ENCODE measurements at regions not wholly inside any gene's neighbourhood (a gene's known extent, or its start where the extent isn't known, plus 50 kb on each side); places are given as distances from the start of the nearest gene placed in this dataset.
"Not testable (repeated sequence)": the region's sequence is repeated elsewhere in the genome, so short reads cannot be mapped to it uniquely, and the experiment has no call there.

DNA sequence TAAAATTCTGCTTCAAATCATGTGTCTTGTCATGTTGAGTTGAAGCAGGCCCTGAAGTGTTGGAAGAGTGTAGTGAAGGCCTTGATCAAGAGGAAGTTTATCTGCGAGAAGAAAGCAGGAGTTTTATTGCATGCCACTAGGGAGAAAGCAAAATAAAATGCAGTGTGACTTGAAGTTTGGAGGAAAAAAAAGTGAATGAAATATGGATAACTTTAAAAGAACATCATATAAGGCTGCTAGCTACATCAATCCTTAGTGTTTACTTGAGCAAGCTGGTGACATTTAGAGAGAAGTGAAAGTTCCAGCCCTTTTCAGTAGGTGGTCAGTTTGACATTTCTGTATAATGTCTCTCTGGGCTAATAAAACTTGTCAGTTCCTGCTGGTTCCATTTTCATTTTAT, 841.1 kb downstream of the TMTC2 start:
- H3K4me1 ChIP-seq, result no peaks in the 10 kb centered on the region
- no peak for DNase-seq
- H3K36me3 ChIP-seq, result no peaks in the 10 kb centered on the region
- no peak for ATAC-seq
- no peak overlapping the region for H3K27ac ChIP-seq
- no peaks in the 10 kb centered on the region for H3K27me3 ChIP-seq (ENCODE audit: low read depth)
- TF ChIP-seq, protein P1, sequence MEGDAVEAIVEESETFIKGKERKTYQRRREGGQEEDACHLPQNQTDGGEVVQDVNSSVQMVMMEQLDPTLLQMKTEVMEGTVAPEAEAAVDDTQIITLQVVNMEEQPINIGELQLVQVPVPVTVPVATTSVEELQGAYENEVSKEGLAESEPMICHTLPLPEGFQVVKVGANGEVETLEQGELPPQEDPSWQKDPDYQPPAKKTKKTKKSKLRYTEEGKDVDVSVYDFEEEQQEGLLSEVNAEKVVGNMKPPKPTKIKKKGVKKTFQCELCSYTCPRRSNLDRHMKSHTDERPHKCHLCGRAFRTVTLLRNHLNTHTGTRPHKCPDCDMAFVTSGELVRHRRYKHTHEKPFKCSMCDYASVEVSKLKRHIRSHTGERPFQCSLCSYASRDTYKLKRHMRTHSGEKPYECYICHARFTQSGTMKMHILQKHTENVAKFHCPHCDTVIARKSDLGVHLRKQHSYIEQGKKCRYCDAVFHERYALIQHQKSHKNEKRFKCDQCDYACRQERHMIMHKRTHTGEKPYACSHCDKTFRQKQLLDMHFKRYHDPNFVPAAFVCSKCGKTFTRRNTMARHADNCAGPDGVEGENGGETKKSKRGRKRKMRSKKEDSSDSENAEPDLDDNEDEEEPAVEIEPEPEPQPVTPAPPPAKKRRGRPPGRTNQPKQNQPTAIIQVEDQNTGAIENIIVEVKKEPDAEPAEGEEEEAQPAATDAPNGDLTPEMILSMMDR (IDR thresholded peaks at IDR 0.05), result no peak
- no peaks in the 10 kb centered on the region for H3K9me3 ChIP-seq
- H3K4me3 ChIP-seq, result no peak overlapping the region
- intact Hi-C loops (cut with DNase I), result no loop called here

DNA sequence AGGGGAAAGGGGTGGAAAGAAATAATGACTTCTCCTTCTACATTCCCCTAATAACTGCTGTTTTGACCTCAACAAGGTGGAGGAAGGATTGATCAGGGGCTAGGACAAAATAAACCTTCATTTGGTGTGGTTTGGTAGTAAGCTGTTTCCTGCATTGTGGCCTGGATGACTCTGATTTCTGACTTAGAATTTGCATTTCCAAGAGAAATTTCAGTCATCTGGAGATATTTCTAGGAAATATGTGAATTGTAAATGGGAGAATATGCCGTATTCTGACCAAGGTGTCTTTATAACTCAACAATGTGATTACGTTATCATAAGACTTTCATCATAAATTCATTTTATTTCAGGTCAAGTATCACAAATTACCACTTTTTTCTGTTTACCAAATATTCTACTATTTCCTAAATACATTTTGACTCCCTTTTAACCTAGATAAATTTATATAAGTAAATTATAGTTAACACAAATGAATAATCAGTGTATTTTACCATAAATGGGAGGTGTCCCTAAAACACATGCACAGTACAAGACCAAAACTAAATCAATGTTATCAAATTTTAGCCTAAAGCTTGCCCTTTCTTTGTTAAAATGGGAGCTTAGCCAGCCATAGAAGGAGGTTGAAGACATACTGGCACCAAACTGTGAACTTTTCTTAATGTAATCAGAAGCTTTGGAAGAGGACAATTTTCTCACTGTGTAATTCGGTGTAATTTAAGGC, 828.8 kb downstream of the TMTC2 start:
- no peak for ATAC-seq
- Histone ChIP-seq H3K36me3 (no peaks in the 10 kb centered on the region), H3K27ac (no peak overlapping the region), H3K4me3 (no peak overlapping the region), H3K9me3 (no peaks in the 10 kb centered on the region), H3K4me1 (no peaks in the 10 kb centered on the region), H3K27me3 (ENCODE audit: low read depth) (no peaks in the 10 kb centered on the region)
- TF ChIP-seq, protein P1 (IDR thresholded peaks at IDR 0.05), result no peak
- no peak for DNase-seq
- intact Hi-C loops (cut with DNase I), result no loop called here

DNA sequence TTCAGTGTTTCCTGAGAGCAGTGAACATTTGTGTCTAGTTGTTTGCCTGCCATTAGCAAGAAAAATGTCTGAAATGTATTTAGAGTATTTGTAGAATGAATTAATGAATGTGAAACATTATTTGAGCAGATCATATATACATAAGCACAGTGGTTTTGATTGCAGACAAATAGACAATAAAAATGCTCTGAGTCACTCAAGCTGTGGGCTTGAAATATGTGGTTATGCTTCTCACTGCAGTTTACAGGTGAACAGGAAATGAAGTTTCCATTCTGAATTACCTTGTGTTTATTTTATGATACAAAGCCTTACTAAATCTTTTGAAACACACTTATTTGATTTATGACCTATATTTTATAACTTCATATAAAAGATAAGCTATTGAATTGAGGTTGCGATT, 827.7 kb downstream of the TMTC2 start:
- TF ChIP-seq, protein P1 (IDR thresholded peaks at IDR 0.05), result no peak
- Histone ChIP-seq H3K27me3 (ENCODE audit: low read depth) (no peaks in the 10 kb centered on the region), H3K27ac (no peak overlapping the region), H3K36me3 (no peaks in the 10 kb centered on the region), H3K4me3 (no peak overlapping the region), H3K9me3 (no peaks in the 10 kb centered on the region), H3K4me1 (no peaks in the 10 kb centered on the region)
- intact Hi-C loops (cut with DNase I), result no loop called here
- ATAC-seq, result no peak
- DNase-seq, result no peak

DNA sequence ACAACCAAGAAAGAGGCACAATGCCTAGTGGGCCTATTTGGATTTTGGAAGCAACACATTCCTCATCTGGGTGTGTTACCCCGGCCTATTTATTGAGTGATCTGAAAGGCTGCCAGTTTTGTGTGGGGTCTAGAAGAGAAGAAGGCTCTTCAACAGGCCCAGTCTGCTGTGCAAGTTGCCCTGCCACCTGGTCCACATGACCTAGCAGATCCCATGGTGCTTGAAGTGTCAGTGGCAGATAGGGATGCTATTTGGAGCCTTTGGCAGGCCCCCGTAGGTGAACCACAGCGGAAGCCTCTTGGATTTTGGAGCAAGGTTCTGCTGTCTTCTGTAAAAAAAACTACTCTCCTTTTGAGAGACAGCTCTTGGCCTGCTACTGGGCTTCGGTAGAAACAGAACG, 820.1 kb downstream of the TMTC2 start:
- no peaks in the 10 kb centered on the region for H3K36me3 ChIP-seq
- ATAC-seq, result no peak
- H3K27me3 ChIP-seq (ENCODE audit: low read depth), result no peaks in the 10 kb centered on the region
- no peaks in the 10 kb centered on the region for H3K4me1 ChIP-seq
- TF ChIP-seq, protein P1 (IDR thresholded peaks at IDR 0.05), result no peak
- H3K9me3 ChIP-seq, result no peaks in the 10 kb centered on the region
- H3K4me3 ChIP-seq, result no peak overlapping the region
- H3K27ac ChIP-seq, result no peak overlapping the region
- intact Hi-C loops (cut with DNase I), result no loop called here
- no peak for DNase-seq

DNA sequence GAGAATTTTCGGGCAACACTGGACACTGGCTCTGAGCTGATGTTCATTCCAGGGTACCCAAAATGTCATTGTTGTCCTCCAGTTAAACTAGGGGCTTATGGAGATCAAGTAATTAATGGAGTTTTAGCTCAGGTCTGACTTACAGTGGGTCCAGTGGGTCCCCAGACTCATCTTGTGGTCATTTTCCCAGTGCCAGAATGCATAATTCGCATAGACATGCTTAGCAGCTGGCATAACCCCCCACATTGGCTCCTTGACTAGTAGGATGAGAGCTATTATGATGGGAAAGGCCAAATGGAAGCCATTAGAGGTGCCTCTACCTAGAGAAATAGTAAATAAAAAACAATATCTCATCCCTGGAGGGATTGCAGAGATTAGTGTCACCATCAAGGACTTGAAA, 818.9 kb downstream of the TMTC2 start:
- intact Hi-C loops (cut with DNase I), result no loop called here

DNA sequence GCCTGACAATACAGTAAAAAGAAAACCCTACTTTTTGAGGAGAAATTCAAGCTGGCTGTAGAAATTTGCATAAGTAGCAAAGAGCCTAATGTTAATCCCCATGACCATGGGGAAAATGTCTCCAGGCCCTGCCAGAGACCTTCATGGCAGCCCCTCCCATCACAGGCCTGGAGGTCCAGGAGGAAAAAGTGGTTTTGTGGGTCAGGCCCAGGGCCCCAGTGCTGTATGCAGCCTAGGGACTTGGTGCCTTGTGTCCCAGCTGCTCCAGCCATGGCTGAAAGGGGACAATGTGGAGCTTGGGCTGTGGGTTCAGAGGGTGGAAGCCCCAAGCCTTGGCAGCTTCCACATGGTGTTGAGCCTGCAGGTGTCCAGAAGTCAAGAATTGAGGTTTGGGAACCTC, 813.2 kb downstream of the TMTC2 start:
- intact Hi-C loops (cut with DNase I); H3K4me3 ChIP-seq; H3K36me3 ChIP-seq; H3K27me3 ChIP-seq (ENCODE audit: low read depth); H3K4me1 ChIP-seq; H3K9me3 ChIP-seq; ATAC-seq; DNase-seq; H3K27ac ChIP-seq: not testable (repeated sequence)

More for the DNA sequence above, 818.9 kb downstream of the TMTC2 start:
- Histone ChIP-seq H3K36me3 (no peaks in the 10 kb centered on the region), H3K4me1 (no peaks in the 10 kb centered on the region), H3K4me3 (no peak overlapping the region), H3K27ac (no peak overlapping the region), H3K9me3 (no peaks in the 10 kb centered on the region), H3K27me3 (ENCODE audit: low read depth) (no peaks in the 10 kb centered on the region)
- ATAC-seq (no peak), DNase-seq (no peak)
- TF ChIP-seq, protein P1 (IDR thresholded peaks at IDR 0.05), result no peak

Measured in lower lobe of right lung (tissue), 2 donors.